DND-41 (cell line): ENCODE measurements at regions not wholly inside any gene's neighbourhood (a gene's known extent, or its start where the extent isn't known, plus 50 kb on each side); places are given as distances from the start of the nearest gene placed in this dataset.

Source experiments
- CTCF ChIP-seq: IDR thresholded peaks from 2 replicates; pipeline ENCODE4 v1.5.1; 2012; ENCODE audit warnings: borderline replicate concordance, low read length, moderate library complexity, mild to moderate bottlenecking; ENCODE audit not compliant: poor library complexity, severe bottlenecking; ENCODE audit errors: extremely low read depth
- EZH2 ChIP-seq: IDR thresholded peaks from 3 replicates; pipeline ENCODE4 v1.6.1; 2012; ENCODE audit warnings: borderline replicate concordance, low read depth, mild to moderate bottlenecking, moderate library complexity, low read length, inconsistent platforms; ENCODE audit not compliant: severe bottlenecking

GRCh38 chr6:134774201-134774638 lies 175.7 kb downstream of the ALDH8A1 start:
- no peak for TF ChIP-seq CTCF
- TF ChIP-seq EZH2 = no peak
